H1 (cell line): ENCODE measurements at regions not wholly inside any gene's neighbourhood (a gene's known extent, or its start where the extent isn't known, plus 50 kb on each side); places are given as distances from the start of the nearest gene placed in this dataset.

Experiments
- ATF2 ChIP-seq: IDR thresholded peaks from 2 replicates; pipeline ENCODE4 v1.6.1; 2012; ENCODE audit warnings: low read length, inconsistent platforms
- CBX8 ChIP-seq: fragments of 300-800, 300-1000 bp; sonication (generic); IDR thresholded peaks from 2 replicates; pipeline ENCODE4 v1.7.1; 2016; ENCODE audit warnings: low read depth, low read length, borderline replicate concordance
- CTBP2 ChIP-seq: IDR thresholded peaks from 2 replicates; pipeline ENCODE4 v1.7.0; 2011; ENCODE audit warnings: borderline replicate concordance, mild to moderate bottlenecking, moderate library complexity, mixed read lengths, low read length; ENCODE audit not compliant: insufficient read depth, insufficient read length
- E2F6 ChIP-seq: IDR thresholded peaks from 2 replicates; pipeline ENCODE4 v1.6.1; 2012; ENCODE audit warnings: inconsistent platforms
- EGR1 ChIP-seq: IDR thresholded peaks from 2 replicates; pipeline ENCODE4 v1.6.1; 2011; ENCODE audit warnings: low read depth, low read length, borderline replicate concordance
- FOSL1 ChIP-seq: IDR thresholded peaks from 2 replicates; pipeline ENCODE4 v1.6.1; 2011; ENCODE audit warnings: mild to moderate bottlenecking, low read depth, low read length, moderate library complexity; ENCODE audit not compliant: insufficient read depth
- GTF2F1 ChIP-seq: IDR thresholded peaks from 2 replicates; pipeline ENCODE4 v1.6.1; 2012; ENCODE audit warnings: low read depth, low read length, improper control_type of control experiment, borderline replicate concordance
- KDM1A ChIP-seq: fragments of 200-600, 300-600 bp; sonication (generic); IDR thresholded peaks from 2 replicates; pipeline ENCODE4 v1.7.1; 2016; ENCODE audit warnings: mild to moderate bottlenecking, low read length, borderline replicate concordance
- MAFK ChIP-seq: IDR thresholded peaks from 2 replicates; pipeline ENCODE4 v1.6.1; 2012; ENCODE audit warnings: low read depth, mild to moderate bottlenecking, improper control_type of control experiment, low read length
- PHF8 ChIP-seq: fragments of 200-600 bp; sonication (generic); conservative IDR thresholded peaks from 2 replicates; pipeline ENCODE4 v1.7.1; 2012; ENCODE audit warnings: low read depth, mild to moderate bottlenecking, inconsistent platforms, low read length, moderate library complexity
- RFX5 ChIP-seq: IDR thresholded peaks from 2 replicates; pipeline ENCODE4 v1.6.1; 2011; ENCODE audit warnings: low read depth, low read length, improper control_type of control experiment, borderline replicate concordance
- SIRT6 ChIP-seq: IDR thresholded peaks from one replicate; pipeline ENCODE4 v1.7.1; 2012; ENCODE audit warnings: low read length, inconsistent platforms
- SIX5 ChIP-seq: IDR thresholded peaks from 2 replicates; pipeline ENCODE4 v1.6.1; 2011; ENCODE audit warnings: mild to moderate bottlenecking, low read depth, low read length
- SP4 ChIP-seq: IDR thresholded peaks from 2 replicates; pipeline ENCODE4 v1.6.1; 2012; ENCODE audit warnings: low read length, inconsistent platforms
- ZNF274 ChIP-seq: IDR thresholded peaks from 2 replicates; pipeline ENCODE4 v1.7.0; 2012; ENCODE audit warnings: low read length, borderline replicate concordance; ENCODE audit errors: extremely low read depth
- TF ChIP-seq, protein P1 (sequence below): IDR thresholded peaks from 2 replicates; pipeline ENCODE4 v1.6.1; 2011; ENCODE audit warnings: low read length, improper control_type of control experiment
- TF ChIP-seq, protein P2 (sequence below): IDR thresholded peaks from 2 replicates; pipeline ENCODE4 v1.6.1; 2012; ENCODE audit warnings: inconsistent platforms

GRCh38 chrX:42565739-42566138, 212.2 kb downstream of the PPP1R2C start (continued):
- TF ChIP-seq CBX8 (no peak), SP4 (no peak), KDM1A (no peak), ZNF274 (no peak), E2F6 (no peak), CTBP2 (no peak), ATF2 (no peak), FOSL1 (no peak), SIRT6 (no peak), GTF2F1 (no peak), RFX5 (no peak), PHF8 (no peak), SIX5 (no peak), EGR1 (no peak), MAFK (no peak)
- TF ChIP-seq, protein P1, sequence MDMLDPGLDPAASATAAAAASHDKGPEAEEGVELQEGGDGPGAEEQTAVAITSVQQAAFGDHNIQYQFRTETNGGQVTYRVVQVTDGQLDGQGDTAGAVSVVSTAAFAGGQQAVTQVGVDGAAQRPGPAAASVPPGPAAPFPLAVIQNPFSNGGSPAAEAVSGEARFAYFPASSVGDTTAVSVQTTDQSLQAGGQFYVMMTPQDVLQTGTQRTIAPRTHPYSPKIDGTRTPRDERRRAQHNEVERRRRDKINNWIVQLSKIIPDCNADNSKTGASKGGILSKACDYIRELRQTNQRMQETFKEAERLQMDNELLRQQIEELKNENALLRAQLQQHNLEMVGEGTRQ: no peak
- TF ChIP-seq, protein P2, sequence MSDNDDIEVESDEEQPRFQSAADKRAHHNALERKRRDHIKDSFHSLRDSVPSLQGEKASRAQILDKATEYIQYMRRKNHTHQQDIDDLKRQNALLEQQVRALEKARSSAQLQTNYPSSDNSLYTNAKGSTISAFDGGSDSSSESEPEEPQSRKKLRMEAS: no peak
